ENCODE measurements at regions not wholly inside any gene's neighbourhood (a gene's known extent, or its start where the extent isn't known, plus 50 kb on each side); places are given as distances from the start of the nearest gene placed in this dataset.

GRCh38 chr14:34044666-34045306, 93.9 kb upstream of the EGLN3 start:
- no peak for DNase-seq (ENCODE audit: low read depth in 2 of 2)

GRCh38 chr14:34044373-34044637, 93.4 kb upstream of the EGLN3 start:
- no peak for DNase-seq (ENCODE audit: low read depth in 2 of 2)

GRCh38 chr14:34043627-34044372, 92.9 kb upstream of the EGLN3 start:
- no peak for DNase-seq (ENCODE audit: low read depth in 2 of 2)

GRCh38 chr14:34041220-34041619, 90.3 kb upstream of the EGLN3 start:
- no peak for DNase-seq (ENCODE audit: low read depth in 2 of 2)

GRCh38 chr14:34040766-34041165, 89.9 kb upstream of the EGLN3 start:
- no peak for DNase-seq (ENCODE audit: low read depth in 2 of 2)

- DNase-seq (ENCODE audit: low read depth in 2 of 2), result no peak
These were observed 88.7 kb upstream of the EGLN3 start for GRCh38 chr14:34039428-34040047.

GRCh38 chr14:34038358-34039057, 87.6 kb upstream of the EGLN3 start:
- DNase-seq (ENCODE audit: low read depth in 2 of 2), result no peak

GRCh38 chr14:34036319-34036766, 85.5 kb upstream of the EGLN3 start:
- DNase-seq (ENCODE audit: low read depth in 2 of 2), result no peak

- no peak for DNase-seq (ENCODE audit: low read depth in 2 of 2)
These were observed 85.0 kb upstream of the EGLN3 start for GRCh38 chr14:34035934-34036250.

- DNase-seq (ENCODE audit: low read depth in 2 of 2), result no peak
These were observed 84.5 kb upstream of the EGLN3 start for GRCh38 chr14:34035177-34035933.

- DNase-seq (ENCODE audit: low read depth in 2 of 2), result no peak
These were observed 83.7 kb upstream of the EGLN3 start for GRCh38 chr14:34034447-34035176.

- no peak for DNase-seq (ENCODE audit: low read depth in 2 of 2)
These were observed 81.8 kb upstream of the EGLN3 start for GRCh38 chr14:34032720-34033119.

- DNase-seq (ENCODE audit: low read depth in 2 of 2), result peak in 1 of 2 experiments; percentile 36
These were observed 80.0 kb upstream of the EGLN3 start for GRCh38 chr14:34030864-34031263.

GRCh38 chr14:34029921-34030334, 79.1 kb upstream of the EGLN3 start:
- peak in 1 of 2 experiments; percentile 27 for DNase-seq (ENCODE audit: low read depth in 2 of 2)

GRCh38 chr14:34027990-34028495, 77.2 kb upstream of the EGLN3 start:
- no peak for DNase-seq (ENCODE audit: low read depth in 2 of 2)

GRCh38 chr14:34027130-34027989, 76.5 kb upstream of the EGLN3 start:
- no peak for DNase-seq (ENCODE audit: low read depth in 2 of 2)

- DNase-seq (ENCODE audit: low read depth in 2 of 2), result no peak
These were observed 74.6 kb upstream of the EGLN3 start for GRCh38 chr14:34025325-34026017.

- no peak for DNase-seq (ENCODE audit: low read depth in 2 of 2)
These were observed 73.9 kb upstream of the EGLN3 start for GRCh38 chr14:34024768-34025144.

Data from fibroblast of skin of left quadriceps (primary cell).